ENCODE measurements at regions not wholly inside any gene's neighbourhood (a gene's known extent, or its start where the extent isn't known, plus 50 kb on each side); places are given as distances from the start of the nearest gene placed in this dataset.
"Not testable (repeated sequence)": the region's sequence is repeated elsewhere in the genome, so short reads cannot be mapped to it uniquely, and the experiment has no call there.

DNA sequence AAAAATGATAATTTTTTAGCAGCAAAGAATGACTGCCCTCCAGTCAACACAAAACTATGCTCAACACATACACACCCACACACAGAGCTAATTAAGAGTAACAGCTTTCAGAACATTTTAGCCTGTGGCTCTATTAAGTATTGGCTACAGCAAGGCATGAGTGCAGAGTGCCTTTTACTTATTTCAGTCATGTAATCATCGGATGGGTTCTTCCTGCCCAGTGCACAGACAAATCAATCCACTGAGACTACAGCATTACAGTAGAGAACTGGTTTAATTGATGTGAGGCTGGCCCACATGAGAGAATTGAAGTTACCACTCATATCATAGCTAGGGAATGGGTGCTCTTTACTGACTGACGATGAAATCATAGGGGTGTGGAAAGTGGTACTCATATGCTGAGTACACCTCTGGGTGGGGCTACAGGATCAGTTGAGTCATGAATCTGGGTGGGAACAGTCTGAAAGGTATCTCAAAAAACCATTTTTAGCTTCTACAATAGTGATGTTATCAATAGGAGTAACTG is 241.0 kb downstream of the FSIP2 start:
- Histone ChIP-seq H3K27me3 (replicated peaks; ENCODE audit: control insufficient read depth, insufficient read depth, low read length) (no peaks in the 10 kb centered on the region), H3K36me3 (ENCODE audit: control insufficient read depth, insufficient read depth, low read length) (no peaks in the 10 kb centered on the region), H3K9me3 (no peaks in the 10 kb centered on the region), H3K4me1 (0 out of 2 replicates have a peak, but pooled peaks cover 4% of the 10 kb centered on the region), H3K4me3 (ENCODE audit: low read depth, low read length) (no peak overlapping the region)
- Mint-ChIP-seq H3K9me3 (ENCODE audit: unreplicated experiment) (no peaks in the 10 kb centered on the region), H3K36me3 (ENCODE audit: insufficient read depth, unreplicated experiment) (no peaks in the 10 kb centered on the region), H3K4me1 (ENCODE audit: low read depth, unreplicated experiment) (peaks cover 7% of the 10 kb centered on the region), H3K27ac (ENCODE audit: unreplicated experiment) (no peak overlapping the region), H3K27me3 (ENCODE audit: insufficient read depth, unreplicated experiment) (no peaks in the 10 kb centered on the region), H3K4me3 (ENCODE audit: unreplicated experiment) (no peak overlapping the region)
- TF ChIP-seq, protein P1, sequence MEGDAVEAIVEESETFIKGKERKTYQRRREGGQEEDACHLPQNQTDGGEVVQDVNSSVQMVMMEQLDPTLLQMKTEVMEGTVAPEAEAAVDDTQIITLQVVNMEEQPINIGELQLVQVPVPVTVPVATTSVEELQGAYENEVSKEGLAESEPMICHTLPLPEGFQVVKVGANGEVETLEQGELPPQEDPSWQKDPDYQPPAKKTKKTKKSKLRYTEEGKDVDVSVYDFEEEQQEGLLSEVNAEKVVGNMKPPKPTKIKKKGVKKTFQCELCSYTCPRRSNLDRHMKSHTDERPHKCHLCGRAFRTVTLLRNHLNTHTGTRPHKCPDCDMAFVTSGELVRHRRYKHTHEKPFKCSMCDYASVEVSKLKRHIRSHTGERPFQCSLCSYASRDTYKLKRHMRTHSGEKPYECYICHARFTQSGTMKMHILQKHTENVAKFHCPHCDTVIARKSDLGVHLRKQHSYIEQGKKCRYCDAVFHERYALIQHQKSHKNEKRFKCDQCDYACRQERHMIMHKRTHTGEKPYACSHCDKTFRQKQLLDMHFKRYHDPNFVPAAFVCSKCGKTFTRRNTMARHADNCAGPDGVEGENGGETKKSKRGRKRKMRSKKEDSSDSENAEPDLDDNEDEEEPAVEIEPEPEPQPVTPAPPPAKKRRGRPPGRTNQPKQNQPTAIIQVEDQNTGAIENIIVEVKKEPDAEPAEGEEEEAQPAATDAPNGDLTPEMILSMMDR (IDR thresholded peaks at IDR 0.05; ENCODE audit: insufficient read depth in 1 of 2, low read depth in 1 of 2, low read length in 1 of 2, severe bottlenecking in 1 of 2, unreplicated experiment in 1 of 2) = no peak
- peak in 1 of 2 experiments; percentile 45 for DNase-seq
- BruUV-seq (replicated peaks) = no TSS peak
- ChIA-PET CTCF (interaction anchor here (1.0 kb wide), 1 partner anchor 9 kb away, joined by 4 read pairs; no protein-coding TSS in a partner anchor), POLR2A (no interaction called here)
- intact Hi-C loops (cut with micrococcal nuclease; ENCODE audit: unreplicated experiment) = loop anchor here (1.0 to 10.0 kb wide), 3 partner anchors 277 to 665 kb away; no protein-coding TSS in a partner anchor

DNA sequence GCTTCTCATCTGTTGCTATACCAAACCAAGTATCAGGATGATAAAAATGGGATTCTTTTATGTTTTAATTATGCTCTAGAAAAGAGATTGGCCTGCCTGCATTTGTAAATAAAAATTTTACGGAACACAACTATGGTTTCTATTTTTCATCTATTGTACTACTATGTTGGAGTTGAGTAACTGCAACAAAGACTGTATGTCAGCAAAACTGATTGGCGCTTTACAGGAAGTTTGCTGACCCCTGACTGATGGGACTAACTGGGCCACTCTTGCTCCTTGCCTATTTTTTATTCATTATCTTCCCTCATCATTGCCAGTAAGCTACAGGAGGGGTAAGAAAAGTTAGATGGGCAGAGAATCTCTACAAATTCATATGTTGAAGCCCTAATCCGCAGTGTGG is 242.3 kb downstream of the FSIP2 start:
- peaks cover 7% of the 10 kb centered on the region for H3K4me1 Mint-ChIP-seq (ENCODE audit: low read depth, unreplicated experiment)
- H3K27ac Mint-ChIP-seq (ENCODE audit: unreplicated experiment) = no peak overlapping the region
- H3K4me3 Mint-ChIP-seq (ENCODE audit: unreplicated experiment) = no peak overlapping the region
- Histone ChIP-seq H3K36me3 (ENCODE audit: control insufficient read depth, insufficient read depth, low read length) (no peaks in the 10 kb centered on the region), H3K4me3 (ENCODE audit: low read depth, low read length) (no peak overlapping the region), H3K4me1 (0 out of 2 replicates have a peak, but pooled peaks cover 7% of the 10 kb centered on the region), H3K9me3 (no peaks in the 10 kb centered on the region), H3K27me3 (replicated peaks; ENCODE audit: control insufficient read depth, insufficient read depth, low read length) (no peaks in the 10 kb centered on the region)
- POLR2A ChIA-PET = no interaction called here
- TF ChIP-seq, protein P1 (IDR thresholded peaks at IDR 0.05; ENCODE audit: insufficient read depth in 1 of 2, low read depth in 1 of 2, low read length in 1 of 2, severe bottlenecking in 1 of 2, unreplicated experiment in 1 of 2) = no peak
- no TSS peak for BruUV-seq (replicated peaks)
- DNase-seq = no peak
- no peaks in the 10 kb centered on the region for H3K36me3 Mint-ChIP-seq (ENCODE audit: insufficient read depth, unreplicated experiment)
- no peaks in the 10 kb centered on the region for H3K27me3 Mint-ChIP-seq (ENCODE audit: insufficient read depth, unreplicated experiment)
- H3K9me3 Mint-ChIP-seq (ENCODE audit: unreplicated experiment) = no peaks in the 10 kb centered on the region
- intact Hi-C loops (cut with micrococcal nuclease; ENCODE audit: unreplicated experiment) = loop anchor here (1.0 to 10.0 kb wide), 3 partner anchors 275 to 666 kb away; no protein-coding TSS in a partner anchor
- CTCF ChIA-PET = no interaction called here

DNA sequence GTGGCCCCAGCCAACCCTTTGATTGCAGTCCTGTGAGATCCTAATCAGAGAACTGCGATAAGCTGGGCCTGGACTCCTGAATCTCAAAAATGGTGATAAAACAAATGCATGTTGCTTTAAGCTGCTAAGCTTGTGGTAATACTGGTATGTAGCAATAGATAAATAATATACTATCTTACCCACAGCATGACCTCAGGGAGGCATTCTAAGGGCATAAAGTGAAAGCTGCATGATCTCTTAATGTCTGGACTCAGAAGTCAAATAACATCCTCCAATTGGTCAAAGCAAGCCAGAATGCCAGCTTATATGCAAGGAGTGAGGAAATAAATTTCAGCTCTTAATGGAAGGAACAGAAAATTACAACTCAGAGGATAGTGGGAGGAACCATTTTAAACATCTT is 246.1 kb downstream of the FSIP2 start:
- no peaks in the 10 kb centered on the region for H3K9me3 Mint-ChIP-seq (ENCODE audit: unreplicated experiment)
- Histone ChIP-seq H3K27me3 (replicated peaks; ENCODE audit: control insufficient read depth, insufficient read depth, low read length) (no peaks in the 10 kb centered on the region), H3K36me3 (ENCODE audit: control insufficient read depth, insufficient read depth, low read length) (no peaks in the 10 kb centered on the region), H3K4me3 (ENCODE audit: low read depth, low read length) (no peak overlapping the region), H3K9me3 (no peaks in the 10 kb centered on the region), H3K4me1 (peaks cover 17% of the 10 kb centered on the region)
- intact Hi-C loops (cut with micrococcal nuclease; ENCODE audit: unreplicated experiment) = loop anchor here (10.0 kb wide), 1 partner anchor 670 kb away; no protein-coding TSS in a partner anchor
- H3K4me1 Mint-ChIP-seq (ENCODE audit: low read depth, unreplicated experiment) = peaks cover 16% of the 10 kb centered on the region
- no peaks in the 10 kb centered on the region for H3K36me3 Mint-ChIP-seq (ENCODE audit: insufficient read depth, unreplicated experiment)
- H3K27ac Mint-ChIP-seq (ENCODE audit: unreplicated experiment) = no peak overlapping the region
- no peak overlapping the region for H3K4me3 Mint-ChIP-seq (ENCODE audit: unreplicated experiment)
- ChIA-PET CTCF (interaction anchor here (0.7 kb wide), 1 partner anchor 468 kb away, joined by 3 read pairs; no protein-coding TSS in a partner anchor), POLR2A (no interaction called here)
- no TSS peak for BruUV-seq (replicated peaks)
- DNase-seq = no peak
- H3K27me3 Mint-ChIP-seq (ENCODE audit: insufficient read depth, unreplicated experiment) = no peaks in the 10 kb centered on the region
- TF ChIP-seq, protein P1 (IDR thresholded peaks at IDR 0.05; ENCODE audit: insufficient read depth in 1 of 2, low read depth in 1 of 2, low read length in 1 of 2, severe bottlenecking in 1 of 2, unreplicated experiment in 1 of 2) = no peak

DNA sequence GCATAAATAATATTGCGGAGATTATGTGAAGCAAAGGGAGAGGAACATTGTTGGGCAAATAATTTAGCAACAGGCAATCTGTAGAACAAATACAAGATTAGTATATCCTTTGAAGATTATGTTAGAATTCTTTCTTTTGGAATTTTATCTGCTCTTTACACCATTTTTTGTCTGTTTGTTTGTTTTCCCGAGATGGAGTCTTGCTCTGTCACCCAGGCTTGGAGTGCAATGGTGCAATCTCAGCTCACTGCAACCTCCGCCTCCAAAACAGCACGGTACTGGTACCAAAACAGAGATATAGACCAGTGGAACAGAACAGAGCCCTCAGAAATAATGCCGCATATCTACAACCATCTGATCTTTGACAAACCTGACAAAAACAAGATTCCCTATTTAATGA is 250.3 kb downstream of the FSIP2 start:
- H3K4me1 ChIP-seq = peaks cover 36% of the 10 kb centered on the region
- peak; percentile 41 to 46 for DNase-seq
- H3K36me3 Mint-ChIP-seq (ENCODE audit: insufficient read depth, unreplicated experiment); H3K27me3 Mint-ChIP-seq (ENCODE audit: insufficient read depth, unreplicated experiment); H3K9me3 ChIP-seq; H3K27me3 ChIP-seq (replicated peaks; ENCODE audit: control insufficient read depth, insufficient read depth, low read length); H3K4me3 ChIP-seq (ENCODE audit: low read depth, low read length); CTCF ChIA-PET; H3K4me3 Mint-ChIP-seq (ENCODE audit: unreplicated experiment); BruUV-seq (replicated peaks); H3K36me3 ChIP-seq (ENCODE audit: control insufficient read depth, insufficient read depth, low read length); H3K9me3 Mint-ChIP-seq (ENCODE audit: unreplicated experiment): not testable (repeated sequence)
- intact Hi-C loops (cut with micrococcal nuclease; ENCODE audit: unreplicated experiment) = loop anchor here (2.0 to 10.0 kb wide), 2 partner anchors 142 to 674 kb away; no protein-coding TSS in a partner anchor
- H3K4me1 Mint-ChIP-seq (ENCODE audit: low read depth, unreplicated experiment) = peaks cover 16% of the 10 kb centered on the region
- POLR2A ChIA-PET = interaction anchor here (0.5 kb wide), 1 partner anchor 18 kb away, joined by 3 read pairs; no protein-coding TSS in a partner anchor
- peak overlapping the region; percentile 39 for H3K27ac Mint-ChIP-seq (ENCODE audit: unreplicated experiment)
